NCI-H2227 treated with DMSO at 0.1 percent for 48 hours (cell line): ENCODE measurements at regions not wholly inside any gene's neighbourhood (a gene's known extent, or its start where the extent isn't known, plus 50 kb on each side); places are given as distances from the start of the nearest gene placed in this dataset.

Source experiments
- DNase-seq: peaks from one replicate; lab custom pipeline; 2025; lab: John Stamatoyannopoulos, UW

DNA sequence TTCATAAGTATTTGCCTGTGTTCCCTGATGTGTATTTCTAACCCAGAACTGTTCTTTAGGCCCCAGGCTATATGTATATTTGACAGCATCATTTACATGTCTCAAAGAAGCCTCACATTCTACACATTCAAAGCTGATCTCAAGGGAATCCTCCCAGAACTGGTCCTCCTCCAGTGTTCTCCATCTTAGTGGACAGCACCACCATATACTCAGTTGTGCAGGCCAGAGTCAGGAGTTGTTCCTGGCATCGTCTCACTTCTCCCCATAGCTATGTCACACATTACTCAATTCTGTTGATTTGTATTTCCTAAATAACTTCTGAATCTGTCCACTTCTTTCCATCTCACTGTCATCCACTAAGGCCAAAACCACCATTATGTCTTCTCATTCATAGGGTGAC is 82.8 kb upstream of the TRPC3 start:
- no peak for DNase-seq

DNA sequence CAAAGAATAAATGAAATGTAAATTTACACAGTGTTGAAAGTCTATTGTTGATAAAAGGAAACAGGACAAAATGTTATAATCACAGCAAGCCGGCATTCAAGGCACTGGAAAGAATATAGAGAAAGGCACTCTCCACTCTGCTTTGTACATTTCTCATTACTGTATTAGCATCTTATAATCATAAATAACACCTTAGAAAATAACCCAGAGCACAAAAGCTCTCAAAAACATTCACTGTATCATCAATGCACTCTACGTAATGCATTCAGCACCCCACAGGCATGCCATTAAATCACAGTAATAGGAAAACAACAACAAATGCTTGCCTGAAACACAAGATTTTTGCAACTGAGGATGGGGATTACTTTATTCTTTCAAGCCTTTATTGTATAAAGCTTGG is 75.3 kb upstream of the TRPC3 start:
- DNase-seq, result no peak

- DNase-seq, result no peak
Observed at GRCh38 chr4:122017296-122017695, 65.4 kb upstream of the TRPC3 start.

DNA sequence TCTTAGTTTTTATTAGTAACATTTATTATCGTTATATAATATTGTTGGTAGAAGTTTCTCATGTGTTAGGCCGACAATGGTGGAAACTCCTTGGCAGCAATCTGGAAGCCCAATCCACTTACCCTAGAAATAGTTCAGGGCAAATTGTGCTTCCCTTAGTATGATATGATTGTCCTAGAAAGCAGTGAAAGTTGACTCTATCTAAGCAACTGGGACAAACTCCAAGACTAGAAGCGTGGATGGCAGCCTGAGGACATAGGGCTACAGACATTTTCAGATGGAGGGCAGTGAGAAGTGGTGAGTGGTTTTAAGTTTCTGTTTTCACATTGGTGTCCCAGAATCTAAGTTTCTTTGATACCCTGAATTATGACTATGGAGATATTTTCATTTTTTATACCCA is 63.3 kb upstream of the TRPC3 start:
- no peak for DNase-seq

- no peak for DNase-seq
Observed at GRCh38 chr4:122012735-122013134, 60.9 kb upstream of the TRPC3 start.

GRCh38 chr4:122010610-122011009 is 58.8 kb upstream of the TRPC3 start:
- no peak for DNase-seq

DNA sequence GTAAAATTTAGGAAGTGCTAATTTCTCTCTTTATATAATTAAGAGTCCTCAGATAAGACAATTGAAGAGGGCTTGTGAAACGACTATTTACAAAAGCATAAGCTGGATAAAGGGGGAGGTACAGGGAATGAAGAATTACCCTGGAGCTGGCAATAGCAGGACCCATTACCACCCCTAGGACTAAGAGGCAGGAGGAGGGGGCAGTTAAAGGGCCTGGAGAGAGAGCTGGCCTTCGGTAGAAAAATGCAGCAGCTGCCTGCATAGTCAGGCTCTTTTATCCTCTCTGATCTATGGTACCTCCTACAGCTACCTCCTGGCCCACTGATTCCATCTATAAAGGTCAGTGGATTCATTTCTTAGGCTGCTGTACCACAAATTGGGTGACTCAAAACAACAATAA is 57.7 kb upstream of the TRPC3 start:
- no peak for DNase-seq

DNA sequence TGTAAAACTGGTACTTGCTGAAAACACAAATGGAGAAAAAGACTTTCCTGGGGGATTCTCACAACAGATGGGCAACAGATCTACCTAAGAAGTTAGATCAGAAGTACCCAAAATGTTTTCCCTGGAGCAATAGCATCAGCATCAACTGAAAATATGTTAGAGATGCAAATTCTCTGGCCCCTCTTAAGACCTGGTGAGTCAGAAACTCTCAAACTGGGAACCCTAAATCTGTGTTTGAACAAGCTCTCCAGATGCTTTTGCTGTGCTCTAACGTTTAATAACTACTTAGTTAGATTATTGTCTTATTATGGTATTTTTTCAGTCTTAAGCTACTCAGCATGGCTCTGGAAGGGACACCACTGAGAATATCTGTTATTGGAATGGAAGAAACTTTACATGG is 55.2 kb upstream of the TRPC3 start:
- DNase-seq, result no peak

DNA sequence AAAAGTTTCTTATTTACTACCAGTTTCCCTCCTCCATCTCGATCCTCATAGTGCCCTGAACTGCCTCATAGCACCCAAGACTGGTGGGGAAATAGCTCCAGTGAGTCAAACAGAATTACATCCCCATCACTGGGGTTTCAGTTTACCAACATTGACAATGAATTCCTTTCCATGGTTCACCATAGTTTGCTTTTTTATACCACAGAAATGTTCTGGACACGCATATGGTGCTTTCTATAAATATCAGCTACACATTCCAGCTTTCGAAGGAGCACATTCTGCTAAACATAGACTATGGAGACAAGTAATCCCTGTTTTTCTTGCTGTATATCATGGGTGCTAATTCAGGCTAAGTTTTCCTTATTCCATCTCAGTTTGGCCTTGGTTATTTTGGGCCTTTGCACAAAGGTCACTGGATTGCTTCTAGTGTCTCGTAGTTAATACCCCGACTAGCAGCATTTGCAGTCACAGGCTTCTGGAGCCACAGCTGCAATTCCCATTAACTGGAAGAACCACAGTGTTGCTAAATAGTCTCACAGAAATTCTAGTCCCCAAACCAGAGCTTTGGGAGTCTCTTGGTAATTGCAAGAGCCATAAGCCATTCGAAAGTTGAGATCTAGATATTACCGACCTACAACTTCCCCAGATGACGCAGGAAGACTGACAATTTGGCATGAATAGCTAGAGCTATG is 53.4 kb upstream of the TRPC3 start:
- DNase-seq, result no peak

- peak; percentile 54 for DNase-seq
Observed at GRCh38 chr4:122003335-122003734, 51.5 kb upstream of the TRPC3 start.
